Smooth muscle cell (in vitro differentiated cells): ENCODE measurements at regions not wholly inside any gene's neighbourhood (a gene's known extent, or its start where the extent isn't known, plus 50 kb on each side); places are given as distances from the start of the nearest gene placed in this dataset.

Experiments used
- DNase-seq: peaks from one replicate; lab custom pipeline; 2025; ENCODE audit not compliant: unreplicated experiment; lab: John Stamatoyannopoulos, UW
- H2AFZ ChIP-seq: fragments of 200-600 bp; sonication (generic); 2 replicates; pipeline ENCODE4 v1.6.0; 2016; ENCODE audit warnings: antibody characterized with exemption, low read depth, mild to moderate bottlenecking
- H3F3A ChIP-seq: fragments of 200-600 bp; sonication (generic); 2 replicates; pipeline ENCODE4 v1.6.0; 2017; ENCODE audit warnings: antibody characterized with exemption, low read depth
- H3K27ac ChIP-seq: fragments of 200-600 bp; sonication (generic); 2 replicates; pipeline ENCODE4 v1.5.1; 2016; ENCODE audit warnings: low read depth, mild to moderate bottlenecking
- H3K27me3 ChIP-seq: fragments of 200-600 bp; sonication (generic); 2 replicates; pipeline ENCODE4 v1.6.1; 2016; ENCODE audit warnings: low read depth, mild to moderate bottlenecking
- H3K36me3 ChIP-seq: fragments of 200-600 bp; sonication (generic); 2 replicates; pipeline ENCODE4 v1.5.1; 2016; ENCODE audit warnings: low read depth
- H3K4me1 ChIP-seq: fragments of 200-600 bp; sonication (generic); 2 replicates; pipeline ENCODE4 v1.5.1; 2016; ENCODE audit warnings: low read depth
- H3K4me2 ChIP-seq: fragments of 200-600 bp; sonication (generic); 2 replicates; pipeline ENCODE4 v1.6.0; 2016; ENCODE audit warnings: mild to moderate bottlenecking
- H3K4me3 ChIP-seq: fragments of 200-600 bp; sonication (generic); 2 replicates; pipeline ENCODE4 v1.5.1; 2016; ENCODE audit warnings: mild to moderate bottlenecking
- H3K79me2 ChIP-seq: fragments of 200-600 bp; sonication (generic); 2 replicates; pipeline ENCODE4 v1.6.0; 2016; ENCODE audit warnings: low read depth, mild to moderate bottlenecking
- H3K9ac ChIP-seq: fragments of 200-600 bp; sonication (generic); 2 replicates; pipeline ENCODE4 v1.6.0; 2016; ENCODE audit warnings: low read depth
- H3K9me3 ChIP-seq: fragments of 200-600 bp; sonication (generic); replicated peaks from 2 replicates; pipeline ENCODE4 v1.5.1; 2016; ENCODE audit warnings: low read depth
- H4K20me1 ChIP-seq: fragments of 200-600 bp; sonication (generic); 2 replicates; pipeline ENCODE4 v1.6.0; 2016; ENCODE audit warnings: low read depth
- CTCF ChIP-seq: fragments of 200-600 bp; sonication (generic); IDR thresholded peaks from 2 replicates; pipeline ENCODE4 v1.5.1; 2017; ENCODE audit warnings: borderline replicate concordance, mild to moderate bottlenecking, antibody characterized with exemption; ENCODE audit not compliant: insufficient read depth, poor library complexity, severe bottlenecking
- WGBS: methylation state at CpG from one replicate; pipeline ENCODE4 v1.1.7; 2016; ENCODE audit warnings: low lambda C conversion rate; 5-methylcytosine and 5-hydroxymethylcytosine counted together

- no peak overlapping the region for H3K4me2 ChIP-seq
- no peak overlapping the region for H3K4me3 ChIP-seq
- no peaks in the 10 kb centered on the region for H3K9me3 ChIP-seq
- no peaks in the 10 kb centered on the region for H3K79me2 ChIP-seq
- no peak for TF ChIP-seq CTCF
- H3K4me1 ChIP-seq: no peaks in the 10 kb centered on the region
- no peak overlapping the region for H3K9ac ChIP-seq
- no peaks in the 10 kb centered on the region for H3F3A ChIP-seq
- no peak overlapping the region for H2AFZ ChIP-seq
- H3K27ac ChIP-seq: no peak overlapping the region
- 94% methylated on average over 2 of the region's 2 CpGs for WGBS
- no peaks in the 10 kb centered on the region for H3K36me3 ChIP-seq
- H3K27me3 ChIP-seq: no peaks in the 10 kb centered on the region
- no peaks in the 10 kb centered on the region for H4K20me1 ChIP-seq
- no peak for DNase-seq
Observed at GRCh38 chr4:178814908-178815307, 1372.7 kb upstream of the AGA start.

DNA sequence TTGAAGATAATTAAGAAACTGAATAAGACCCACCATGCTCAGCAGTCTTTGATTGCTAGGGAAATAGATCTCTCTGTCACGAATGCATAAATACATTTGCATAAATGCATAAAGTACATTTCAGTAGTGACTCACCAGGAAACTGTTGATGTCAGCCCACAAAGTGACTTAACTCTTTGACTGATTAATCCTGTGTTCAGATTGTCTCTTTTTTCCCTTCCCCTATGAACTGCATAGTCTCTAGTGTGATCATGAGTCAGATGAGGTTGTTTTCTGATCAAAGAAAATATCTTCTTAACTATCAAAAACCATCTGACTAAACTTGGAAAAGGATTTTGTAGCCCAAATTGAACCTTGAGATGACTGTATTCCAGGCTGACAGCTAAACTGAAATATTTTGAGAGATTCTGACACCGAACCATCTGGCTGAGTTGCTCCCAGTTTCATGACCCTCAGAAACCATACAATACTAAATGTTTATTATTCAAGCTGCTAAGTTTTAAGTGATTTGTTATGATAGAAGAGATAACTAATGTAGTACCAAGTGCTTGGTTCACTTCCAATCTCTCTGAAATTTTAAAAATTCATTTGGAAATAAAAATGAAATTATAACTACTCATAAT lies 1381.5 kb upstream of the AGA start:
- H2AFZ ChIP-seq: no peak overlapping the region
- H3K4me2 ChIP-seq: no peak overlapping the region
- no peak for TF ChIP-seq CTCF
- H3K4me3 ChIP-seq: no peak overlapping the region
- no peaks in the 10 kb centered on the region for H4K20me1 ChIP-seq
- no peak for DNase-seq
- no peaks in the 10 kb centered on the region for H3K79me2 ChIP-seq
- no peak overlapping the region for H3K9ac ChIP-seq
- 72% methylated on average over 2 of the region's 2 CpGs for WGBS
- H3K27ac ChIP-seq: no peak overlapping the region
- H3F3A ChIP-seq: no peaks in the 10 kb centered on the region
- H3K4me1 ChIP-seq: no peaks in the 10 kb centered on the region
- no peaks in the 10 kb centered on the region for H3K9me3 ChIP-seq
- no peaks in the 10 kb centered on the region for H3K27me3 ChIP-seq
- H3K36me3 ChIP-seq: no peaks in the 10 kb centered on the region

- no peak overlapping the region for H3K4me3 ChIP-seq
- H3K9me3 ChIP-seq: no peaks in the 10 kb centered on the region
- WGBS: 88% methylated on average over 1 of the region's 1 CpG
- H3K4me1 ChIP-seq: no peaks in the 10 kb centered on the region
- H3K27me3 ChIP-seq: no peaks in the 10 kb centered on the region
- H3K79me2 ChIP-seq: no peaks in the 10 kb centered on the region
- H3K9ac ChIP-seq: no peak overlapping the region
- no peak overlapping the region for H3K27ac ChIP-seq
- no peak overlapping the region for H3K4me2 ChIP-seq
- H4K20me1 ChIP-seq: no peaks in the 10 kb centered on the region
- H3K36me3 ChIP-seq: no peaks in the 10 kb centered on the region
- no peak for TF ChIP-seq CTCF
- no peak for DNase-seq
- H3F3A ChIP-seq: no peaks in the 10 kb centered on the region
- H2AFZ ChIP-seq: no peak overlapping the region
Observed at GRCh38 chr4:178836865-178837264, 1394.6 kb upstream of the AGA start.

- Histone ChIP-seq H3K4me3 (no peak overlapping the region), H4K20me1 (no peaks in the 10 kb centered on the region), H3K36me3 (no peaks in the 10 kb centered on the region), H3K27me3 (no peaks in the 10 kb centered on the region), H3F3A (no peaks in the 10 kb centered on the region), H3K9me3 (no peaks in the 10 kb centered on the region), H2AFZ (no peak overlapping the region), H3K79me2 (no peaks in the 10 kb centered on the region), H3K4me1 (no peaks in the 10 kb centered on the region), H3K4me2 (no peak overlapping the region), H3K9ac (no peak overlapping the region), H3K27ac (no peak overlapping the region)
- WGBS: 91% methylated on average over 2 of the region's 2 CpGs
- no peak for DNase-seq
- TF ChIP-seq CTCF: no peak
Observed at GRCh38 chr4:178838776-178839175, 1396.5 kb upstream of the AGA start.
